Left ventricle myocardium inferior (tissue), 1 donor: ENCODE measurements at regions not wholly inside any gene's neighbourhood (a gene's known extent, or its start where the extent isn't known, plus 50 kb on each side); places are given as distances from the start of the nearest gene placed in this dataset.
"Not testable (repeated sequence)": the region's sequence is repeated elsewhere in the genome, so short reads cannot be mapped to it uniquely, and the experiment has no call there.

ENCODE experiments used
- DNase-seq: peaks from one replicate; pipeline ENCODE4 v3.0.0-alpha.2; 2020
- H3K27ac ChIP-seq: fragments of 200-600 bp; replicated peaks from 2 replicates; pipeline ENCODE4 v1.8.0; 2021
- H3K27me3 ChIP-seq: fragments of 200-600 bp; 2 replicates; pipeline ENCODE4 v1.8.0; 2021; ENCODE audit warnings: low read depth
- H3K36me3 ChIP-seq: fragments of 200-600 bp; 2 replicates; pipeline ENCODE4 v1.8.0; 2021
- H3K4me1 ChIP-seq: fragments of 200-600 bp; 2 replicates; pipeline ENCODE4 v1.8.0; 2021
- H3K4me3 ChIP-seq: fragments of 200-600 bp; 2 replicates; pipeline ENCODE4 v1.8.0; 2021; ENCODE audit warnings: mild to moderate bottlenecking, moderate library complexity
- H3K9me3 ChIP-seq: fragments of 200-600 bp; replicated peaks from 2 replicates; pipeline ENCODE4 v1.8.0; 2021
- CTCF ChIP-seq: fragments of 200-600 bp; IDR thresholded peaks from 2 replicates; pipeline ENCODE4 v1.8.0; 2021; ENCODE audit warnings: antibody characterized with exemption, mild to moderate bottlenecking, borderline replicate concordance
- intact Hi-C: fragments of 100-400 bp; cut with micrococcal nuclease; formaldehyde crosslinking; loops from one replicate; pipeline ENCODE4 v1.11.0; 2022
- donor health status: DM: no; HTN: yes; CAD: no; lungs with severe emphysema.

DNA sequence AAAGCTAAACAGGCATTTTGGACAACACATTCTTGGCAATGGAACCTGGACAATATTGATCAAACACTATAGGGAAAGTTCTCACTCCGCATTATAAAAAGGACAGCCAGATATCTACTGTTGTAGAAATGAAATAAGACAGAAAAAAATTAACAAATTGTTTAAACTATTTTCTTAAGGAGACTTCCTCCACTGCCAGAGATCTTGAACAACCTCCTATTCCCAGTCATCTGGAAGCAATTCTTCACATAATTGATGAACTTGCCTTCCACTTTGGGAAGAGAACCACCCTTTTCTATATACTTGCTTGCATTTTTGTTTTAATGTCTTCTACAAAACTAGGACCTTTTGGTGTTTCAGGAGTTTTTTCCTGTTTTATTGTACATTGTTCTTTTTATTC lies 216.1 kb downstream of the CASP12 start:
- Histone ChIP-seq H3K4me3 (no peak overlapping the region), H3K27ac (no peak overlapping the region), H3K9me3 (no peaks in the 10 kb centered on the region), H3K36me3 (no peaks in the 10 kb centered on the region), H3K4me1 (no peaks in the 10 kb centered on the region), H3K27me3 (no peaks in the 10 kb centered on the region)
- no peak for DNase-seq
- intact Hi-C loops: no loop called here
- TF ChIP-seq CTCF: no peak

GRCh38 chr11:104679258-104679657 lies 219.0 kb downstream of the CASP12 start:
- Histone ChIP-seq H3K4me3 (no peak overlapping the region), H3K36me3 (no peaks in the 10 kb centered on the region), H3K4me1 (no peaks in the 10 kb centered on the region), H3K27me3 (no peaks in the 10 kb centered on the region), H3K9me3 (peaks cover 7% of the 10 kb centered on the region), H3K27ac (no peak overlapping the region)
- no peak for DNase-seq
- intact Hi-C loops: no loop called here
- TF ChIP-seq CTCF: no peak

DNA sequence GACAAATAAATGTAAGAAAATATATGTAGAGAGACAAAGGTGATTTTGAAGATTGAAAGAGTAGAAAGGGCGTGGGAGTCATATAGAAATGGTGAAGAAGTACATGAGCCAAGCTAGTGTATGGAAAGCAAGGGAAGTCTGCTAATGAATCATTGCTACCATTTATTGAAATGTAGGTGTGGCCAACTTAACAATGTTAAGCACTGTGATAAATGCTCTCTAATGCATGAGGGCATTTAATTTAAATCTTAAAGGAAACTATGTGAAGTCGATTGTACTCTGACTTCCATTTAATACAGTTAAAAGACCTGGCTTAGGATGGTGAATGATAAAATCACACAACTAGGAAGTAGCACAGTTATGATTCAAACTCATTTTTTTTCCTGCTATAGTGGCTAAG lies 219.9 kb downstream of the CASP12 start:
- Histone ChIP-seq H3K27me3 (no peaks in the 10 kb centered on the region), H3K9me3 (peaks cover 7% of the 10 kb centered on the region), H3K27ac (no peak overlapping the region), H3K4me1 (no peaks in the 10 kb centered on the region), H3K36me3 (no peaks in the 10 kb centered on the region), H3K4me3 (no peak overlapping the region)
- no peak for DNase-seq
- TF ChIP-seq CTCF: no peak
- intact Hi-C loops: no loop called here

DNA sequence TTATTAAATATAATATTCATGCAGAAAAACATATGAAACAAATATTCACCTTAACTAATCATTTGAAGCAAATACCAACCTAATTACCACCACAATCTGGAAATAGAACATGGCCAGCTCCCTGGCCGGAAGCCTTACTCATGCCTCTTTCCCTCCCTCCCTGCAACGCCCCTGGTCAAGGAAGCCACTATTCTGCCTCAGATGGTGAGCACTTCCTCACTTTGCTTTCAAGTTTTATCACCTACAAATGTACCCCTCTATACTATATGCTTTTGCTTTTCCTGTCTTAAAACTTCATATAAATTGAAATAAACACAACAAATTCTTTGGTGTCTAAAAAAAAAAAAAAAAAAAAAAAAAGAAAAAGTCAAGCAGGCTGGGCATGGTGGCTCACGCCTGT lies 221.2 kb downstream of the CASP12 start:
- H3K4me1 ChIP-seq, H3K27me3 ChIP-seq, H3K9me3 ChIP-seq, DNase-seq, H3K4me3 ChIP-seq, H3K27ac ChIP-seq, intact Hi-C loops, H3K36me3 ChIP-seq: not testable (repeated sequence)

DNA sequence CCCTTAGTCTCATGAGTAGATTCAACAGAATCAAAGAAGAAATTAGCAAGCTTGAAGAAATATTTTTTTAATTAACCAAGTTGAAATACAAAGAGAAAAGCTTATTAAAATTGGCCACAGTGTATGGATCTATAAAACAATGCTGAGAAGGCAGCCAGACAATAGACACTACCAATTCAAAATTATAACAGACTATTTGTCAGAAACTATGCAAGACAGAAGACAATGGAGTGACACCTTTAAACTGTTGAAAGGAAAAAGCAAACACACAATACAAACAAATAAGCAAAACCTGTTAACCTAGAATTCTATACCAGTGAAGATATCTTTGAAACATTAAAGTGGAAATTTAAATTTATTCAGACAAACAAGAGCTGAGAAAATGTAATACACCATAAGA lies 225.4 kb downstream of the CASP12 start:
- no peaks in the 10 kb centered on the region for H3K27me3 ChIP-seq
- H3K36me3 ChIP-seq: no peaks in the 10 kb centered on the region
- H3K27ac ChIP-seq: no peak overlapping the region
- H3K9me3 ChIP-seq: peaks cover 7% of the 10 kb centered on the region
- H3K4me3 ChIP-seq: no peak overlapping the region
- H3K4me1 ChIP-seq: no peaks in the 10 kb centered on the region
- TF ChIP-seq CTCF: no peak
- intact Hi-C loops: no loop called here
- DNase-seq: no peak

DNA sequence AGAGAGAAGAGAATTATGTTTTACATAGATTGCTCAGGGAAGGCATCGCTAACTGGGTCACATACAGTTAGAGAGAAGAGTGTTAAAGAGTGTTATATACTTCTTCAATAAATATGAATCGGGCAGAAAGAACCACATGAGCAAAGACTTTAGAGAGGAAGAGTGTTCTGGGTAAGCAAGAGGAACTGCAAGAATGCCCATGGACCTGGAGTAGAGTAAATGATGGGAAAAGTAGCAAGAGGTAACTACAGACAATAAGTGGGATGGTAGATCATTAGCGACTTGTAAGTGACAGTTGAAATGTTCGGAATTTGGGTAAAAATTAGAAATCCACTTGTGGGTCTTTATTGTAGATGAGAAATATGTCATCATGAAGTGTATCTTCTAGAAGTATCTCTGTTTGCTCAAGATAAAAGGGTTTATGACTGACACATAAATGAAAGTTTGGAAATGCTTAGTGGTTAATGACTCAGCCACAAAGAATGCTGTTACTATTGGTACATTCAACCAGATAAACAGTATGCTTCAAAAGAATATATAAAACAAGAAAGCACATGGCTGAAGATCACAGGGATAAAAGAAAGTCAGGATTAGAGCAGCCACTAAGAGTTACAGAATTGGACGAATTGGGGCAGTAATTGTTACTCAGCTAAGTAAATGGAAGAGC lies 229.3 kb downstream of the CASP12 start:
- no peak overlapping the region for H3K27ac ChIP-seq
- DNase-seq: no peak
- no peak for TF ChIP-seq CTCF
- no peak overlapping the region for H3K4me3 ChIP-seq
- no peaks in the 10 kb centered on the region for H3K36me3 ChIP-seq
- no peaks in the 10 kb centered on the region for H3K4me1 ChIP-seq
- H3K27me3 ChIP-seq: no peaks in the 10 kb centered on the region
- intact Hi-C loops: no loop called here
- H3K9me3 ChIP-seq: no peaks in the 10 kb centered on the region
